ENCODE measurements at regions not wholly inside any gene's neighbourhood (a gene's known extent, or its start where the extent isn't known, plus 50 kb on each side); places are given as distances from the start of the nearest gene placed in this dataset.
"Not testable (repeated sequence)": the region's sequence is repeated elsewhere in the genome, so short reads cannot be mapped to it uniquely, and the experiment has no call there.

DNA sequence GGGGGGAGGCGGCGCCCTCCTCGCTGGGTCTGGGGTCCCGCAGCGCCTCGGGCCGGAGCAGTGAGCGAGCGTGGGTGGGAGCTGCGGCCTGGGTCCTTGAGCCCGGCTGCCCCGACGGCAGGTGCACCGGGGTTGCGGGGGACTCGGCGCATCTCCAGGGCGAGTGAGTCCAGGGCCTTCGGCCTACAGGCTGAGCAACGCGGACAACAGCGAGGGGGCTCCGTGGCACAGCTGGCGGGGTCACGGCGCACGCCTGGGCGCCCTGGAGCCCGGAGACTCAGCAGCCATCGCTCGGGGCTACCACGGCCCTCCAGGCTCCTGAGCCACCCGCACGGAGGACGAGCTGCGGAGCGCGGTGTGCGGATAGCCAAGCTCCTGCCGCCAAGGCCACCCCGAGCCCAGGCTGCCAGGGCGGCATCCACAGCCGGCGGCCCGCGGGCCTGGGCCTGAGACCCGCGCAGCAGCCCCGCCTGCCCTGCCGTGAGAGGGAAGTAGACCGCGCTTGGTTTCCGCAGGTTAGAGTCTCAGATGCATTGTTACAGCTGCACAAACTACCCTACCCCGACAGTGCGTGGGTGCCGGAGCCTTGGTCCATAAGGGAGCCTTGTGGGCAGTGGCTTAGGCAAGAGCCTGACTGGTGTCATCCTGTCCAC, 253.9 kb upstream of the SGCG start:
- Histone ChIP-seq H3K79me2 (ENCODE audit: control insufficient read depth, insufficient read depth, low read length) (no peaks in the 10 kb centered on the region; the same call in 2 of the 3 replicates), H3K36me3 (ENCODE audit: control insufficient read depth, insufficient read depth, low read length) (no peaks in the 10 kb centered on the region), H4K20me1 (replicated peaks; ENCODE audit: control insufficient read depth, insufficient read depth, low read length) (no peaks in the 10 kb centered on the region), H3K27ac (ENCODE audit: extremely low read depth, low read depth, low read length) (peak overlapping the region; percentile 64), H3K9me3 (replicated peaks; ENCODE audit: control insufficient read depth, insufficient read depth, low read depth, low read length) (no peaks in the 10 kb centered on the region), H3K9ac (ENCODE audit: insufficient read depth in 1 of 2, low read depth in 2 of 2, low read length in 2 of 2) (peak overlapping the region; percentile 30 to 86), H2AFZ (ENCODE audit: low read depth, low read length) (peak overlapping the region; percentile 82), H3K4me1 (replicated peaks in 1 of 2; ENCODE audit: control insufficient read depth in 2 of 2, insufficient read depth in 2 of 2, low read length in 2 of 2) (peaks cover 17 to 19% of the 10 kb centered on the region in 2 experiments; a peak in 4 of 5 replicates), H3K4me3 (peak overlapping the region; percentile 37), H3K4me2 (ENCODE audit: insufficient read depth, low read length) (peak overlapping the region; percentile 66), H3K9me1 (ENCODE audit: control insufficient read depth, insufficient read depth, low read length) (no peaks in the 10 kb centered on the region), H3K27me3 (ENCODE audit: control insufficient read depth in 2 of 2, insufficient read depth in 2 of 2, low read length in 2 of 2) (no peaks in the 10 kb centered on the region)
- CTCF ChIA-PET (ENCODE audit: low intra/inter-chr PET ratio) = no interaction called here
- BruUV-seq (replicated peaks) = TSS peak; percentile 74
- in situ Hi-C loops (cut with MboI) = no loop called here
- FAIRE-seq = no peak
- DNase-seq (ENCODE audit: extremely low read depth in 1 of 4, low spot score in 3 of 4) = no peak
- intact Hi-C loops (cut with micrococcal nuclease) = no loop called here
- TF ChIP-seq ZFX (CRISPR knock-in tag; IDR thresholded peaks at IDR 0.05) (peak; percentile 82), MCM2 (IDR thresholded peaks at IDR 0.05; ENCODE audit: low read depth) (no peak), RBFOX2 (IDR thresholded peaks at IDR 0.05; ENCODE audit: low read depth, low read length) (0 out of 2 replicates have a peak, but pooled peaks have one; percentile 18), EGR1 (conservative IDR thresholded peaks at IDR 0.05) (0 out of 2 replicates have a peak, but pooled peaks have one; percentile 22)
- POLR2A ChIA-PET = interaction anchor here (0.7 kb wide), 2 partner anchors 18 to 27 kb away, joined by 3 read pairs; no protein-coding TSS in a partner anchor
- ATAC-seq = peak; percentile 2; the same call in 1 of the 3 replicates
- WGBS (ENCODE audit: insufficient coverage, low coverage, missing lambda C conversion rate) = 56% methylated on average over 20 of the region's 56 CpGs

DNA sequence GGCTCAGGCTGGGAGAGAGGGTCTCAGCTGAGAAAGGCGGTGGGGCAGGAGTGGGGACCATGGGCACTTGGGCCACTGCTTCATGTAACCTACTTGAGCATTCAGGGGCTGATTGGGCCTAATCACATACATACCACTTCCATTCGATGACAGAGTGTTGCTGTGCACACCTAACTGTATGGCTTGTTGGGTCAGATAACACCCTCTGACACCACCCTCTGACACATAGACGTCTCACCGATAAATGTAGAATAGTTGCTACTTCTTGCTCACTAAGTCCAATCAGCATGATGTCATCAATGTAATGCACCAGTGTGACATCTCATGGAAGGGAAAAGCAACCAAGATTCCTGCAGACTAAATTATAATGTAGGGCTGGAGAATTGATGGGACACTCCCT, 252.9 kb upstream of the SGCG start:
- H4K20me1 ChIP-seq (replicated peaks; ENCODE audit: control insufficient read depth, insufficient read depth, low read length); H3K27me3 ChIP-seq (ENCODE audit: control insufficient read depth in 2 of 2, insufficient read depth in 2 of 2, low read length in 2 of 2); H3K36me3 ChIP-seq (ENCODE audit: control insufficient read depth, insufficient read depth, low read length); H2AFZ ChIP-seq (ENCODE audit: low read depth, low read length); H3K9me1 ChIP-seq (ENCODE audit: control insufficient read depth, insufficient read depth, low read length); H3K4me3 ChIP-seq; CTCF ChIA-PET (ENCODE audit: low intra/inter-chr PET ratio); intact Hi-C loops (cut with micrococcal nuclease); H3K9me3 ChIP-seq (replicated peaks; ENCODE audit: control insufficient read depth, insufficient read depth, low read depth, low read length); BruUV-seq (replicated peaks); in situ Hi-C loops (cut with MboI); H3K79me2 ChIP-seq (ENCODE audit: control insufficient read depth, insufficient read depth, low read length); TF ChIP-seq CEBPG (CRISPR knock-in tag; IDR thresholded peaks at IDR 0.05); TEAD4 (CRISPR knock-in tag; IDR thresholded peaks at IDR 0.05; ENCODE audit: borderline replicate concordance): not testable (repeated sequence)
- ATAC-seq (peak; percentile 47), FAIRE-seq (peak; percentile 83), DNase-seq (ENCODE audit: extremely low read depth in 1 of 4, low spot score in 3 of 4) (peak in 2 of 4 experiments; percentile 17 to 57)
- POLR2A ChIA-PET = interaction anchor here (0.7 kb wide), 1 partner anchor 26 kb away, joined by 3 read pairs; no protein-coding TSS in a partner anchor
- H3K9ac ChIP-seq (ENCODE audit: insufficient read depth in 1 of 2, low read depth in 2 of 2, low read length in 2 of 2) = 0 out of 4 replicates have a peak overlapping the region, but pooled peaks have one; percentile 17 to 30
- H3K4me2 ChIP-seq (ENCODE audit: insufficient read depth, low read length) = peak overlapping the region; percentile 66
- peak overlapping the region; percentile 41; the same call in 1 of the 3 replicates for H3K27ac ChIP-seq (ENCODE audit: extremely low read depth, low read depth, low read length)
- 0% methylated on average over 4 of the region's 4 CpGs for WGBS (ENCODE audit: insufficient coverage, low coverage, missing lambda C conversion rate)
- H3K4me1 ChIP-seq (replicated peaks in 1 of 2; ENCODE audit: control insufficient read depth in 2 of 2, insufficient read depth in 2 of 2, low read length in 2 of 2) = peaks cover 17 to 19% of the 10 kb centered on the region in 2 experiments; a peak in 4 of 5 replicates
- TF ChIP-seq CEBPG (tag; conservative IDR thresholded peaks at IDR 0.05 in 1 of 2, IDR thresholded peaks at IDR 0.05 in 1 of 2) (peak in 1 of 2 experiments; percentile 23; a peak in 1 of 4 replicates), MEIS2 (IDR thresholded peaks at IDR 0.05; ENCODE audit: partially characterized antibody) (peak; percentile 63), BHLHE40 (IDR thresholded peaks at IDR 0.05; ENCODE audit: low read length) (peak; percentile 25; the same call in 1 of the 2 replicates), TEAD4 (IDR thresholded peaks at IDR 0.05; ENCODE audit: low read length) (peak; percentile 35; the same call in 1 of the 2 replicates), TRIM24 (IDR thresholded peaks at IDR 0.05) (peak in 1 of 2 experiments; percentile 17; a peak in 1 of 4 replicates)
- TF ChIP-seq, protein P1, sequence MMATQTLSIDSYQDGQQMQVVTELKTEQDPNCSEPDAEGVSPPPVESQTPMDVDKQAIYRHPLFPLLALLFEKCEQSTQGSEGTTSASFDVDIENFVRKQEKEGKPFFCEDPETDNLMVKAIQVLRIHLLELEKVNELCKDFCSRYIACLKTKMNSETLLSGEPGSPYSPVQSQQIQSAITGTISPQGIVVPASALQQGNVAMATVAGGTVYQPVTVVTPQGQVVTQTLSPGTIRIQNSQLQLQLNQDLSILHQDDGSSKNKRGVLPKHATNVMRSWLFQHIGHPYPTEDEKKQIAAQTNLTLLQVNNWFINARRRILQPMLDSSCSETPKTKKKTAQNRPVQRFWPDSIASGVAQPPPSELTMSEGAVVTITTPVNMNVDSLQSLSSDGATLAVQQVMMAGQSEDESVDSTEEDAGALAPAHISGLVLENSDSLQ (IDR thresholded peaks at IDR 0.05) = peak; percentile 59
- TF ChIP-seq, protein P2, sequence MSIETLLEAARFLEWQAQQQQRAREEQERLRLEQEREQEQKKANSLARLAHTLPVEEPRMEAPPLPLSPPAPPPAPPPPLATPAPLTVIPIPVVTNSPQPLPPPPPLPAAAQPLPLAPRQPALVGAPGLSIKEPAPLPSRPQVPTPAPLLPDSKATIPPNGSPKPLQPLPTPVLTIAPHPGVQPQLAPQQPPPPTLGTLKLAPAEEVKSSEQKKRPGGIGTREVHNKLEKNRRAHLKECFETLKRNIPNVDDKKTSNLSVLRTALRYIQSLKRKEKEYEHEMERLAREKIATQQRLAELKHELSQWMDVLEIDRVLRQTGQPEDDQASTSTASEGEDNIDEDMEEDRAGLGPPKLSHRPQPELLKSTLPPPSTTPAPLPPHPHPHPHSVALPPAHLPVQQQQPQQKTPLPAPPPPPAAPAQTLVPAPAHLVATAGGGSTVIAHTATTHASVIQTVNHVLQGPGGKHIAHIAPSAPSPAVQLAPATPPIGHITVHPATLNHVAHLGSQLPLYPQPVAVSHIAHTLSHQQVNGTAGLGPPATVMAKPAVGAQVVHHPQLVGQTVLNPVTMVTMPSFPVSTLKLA (conservative IDR thresholded peaks at IDR 0.05) = 0 out of 4 replicates have a peak, but pooled peaks of 1 of the 2 experiments have one; percentile 11
